Loucy (cell line): ENCODE measurements at regions not wholly inside any gene's neighbourhood (a gene's known extent, or its start where the extent isn't known, plus 50 kb on each side); places are given as distances from the start of the nearest gene placed in this dataset.

ENCODE experiments used
- EZH2phosphoT487 ChIP-seq: fragments of 200-600 bp; IDR thresholded peaks from 2 replicates; pipeline ENCODE4 v1.6.1; 2018; ENCODE audit warnings: antibody characterized with exemption, mild to moderate bottlenecking, moderate library complexity, borderline replicate concordance
- TF ChIP-seq, protein P1 (sequence below): fragments of 200-600 bp; sonication (generic); conservative IDR thresholded peaks from 2 replicates; pipeline ENCODE4 v1.5.1; 2014; ENCODE audit warnings: mild to moderate bottlenecking, antibody characterized with exemption, low read length

DNA sequence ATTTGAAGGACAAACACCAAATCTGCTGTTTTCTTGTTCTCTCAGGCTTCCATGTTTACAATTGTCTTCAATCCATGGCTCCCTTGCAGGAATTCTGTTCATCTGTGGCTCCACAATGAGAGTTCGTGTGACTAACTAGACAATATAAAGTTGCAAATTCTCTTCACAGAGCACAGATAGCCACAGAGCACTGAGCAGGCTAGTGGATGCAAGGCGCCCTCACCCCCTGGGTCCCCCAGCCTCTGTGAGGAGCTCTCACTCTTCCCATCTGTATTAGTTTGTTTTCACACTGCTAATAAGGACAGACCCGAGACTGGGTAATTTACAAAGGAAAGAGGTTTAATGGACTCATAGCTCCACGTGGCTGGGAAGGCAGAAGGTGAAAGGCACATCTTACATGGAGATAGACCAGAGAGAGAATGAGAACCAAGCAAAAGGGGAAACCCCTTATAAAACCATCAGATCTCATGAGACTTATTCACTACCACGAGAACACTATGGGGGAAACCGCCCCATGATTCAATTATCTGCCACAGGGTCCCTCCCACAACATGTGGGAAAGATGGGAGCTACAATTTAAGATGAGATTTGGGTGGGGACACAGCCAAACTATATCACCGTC, 82.5 kb upstream of the STX18 start:
- TF ChIP-seq, protein P1, sequence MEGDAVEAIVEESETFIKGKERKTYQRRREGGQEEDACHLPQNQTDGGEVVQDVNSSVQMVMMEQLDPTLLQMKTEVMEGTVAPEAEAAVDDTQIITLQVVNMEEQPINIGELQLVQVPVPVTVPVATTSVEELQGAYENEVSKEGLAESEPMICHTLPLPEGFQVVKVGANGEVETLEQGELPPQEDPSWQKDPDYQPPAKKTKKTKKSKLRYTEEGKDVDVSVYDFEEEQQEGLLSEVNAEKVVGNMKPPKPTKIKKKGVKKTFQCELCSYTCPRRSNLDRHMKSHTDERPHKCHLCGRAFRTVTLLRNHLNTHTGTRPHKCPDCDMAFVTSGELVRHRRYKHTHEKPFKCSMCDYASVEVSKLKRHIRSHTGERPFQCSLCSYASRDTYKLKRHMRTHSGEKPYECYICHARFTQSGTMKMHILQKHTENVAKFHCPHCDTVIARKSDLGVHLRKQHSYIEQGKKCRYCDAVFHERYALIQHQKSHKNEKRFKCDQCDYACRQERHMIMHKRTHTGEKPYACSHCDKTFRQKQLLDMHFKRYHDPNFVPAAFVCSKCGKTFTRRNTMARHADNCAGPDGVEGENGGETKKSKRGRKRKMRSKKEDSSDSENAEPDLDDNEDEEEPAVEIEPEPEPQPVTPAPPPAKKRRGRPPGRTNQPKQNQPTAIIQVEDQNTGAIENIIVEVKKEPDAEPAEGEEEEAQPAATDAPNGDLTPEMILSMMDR: no peak
- TF ChIP-seq EZH2phosphoT487: no peak
